Osteocyte (in vitro differentiated cells): ENCODE measurements at regions not wholly inside any gene's neighbourhood (a gene's known extent, or its start where the extent isn't known, plus 50 kb on each side); places are given as distances from the start of the nearest gene placed in this dataset.

Experiments
- DNase-seq: peaks from one replicate; pipeline ENCODE4 v3.0.0; 2021; ENCODE audit warnings: mixed read lengths; ENCODE audit not compliant: unreplicated experiment; ENCODE audit errors: extremely low spot score
- H3K27ac Mint-ChIP-seq: one replicate; pipeline ENCODE4 v1.8.0; 2021; ENCODE audit warnings: mild to moderate bottlenecking, mixed read lengths; ENCODE audit not compliant: unreplicated experiment
- H3K27me3 Mint-ChIP-seq: one replicate; pipeline ENCODE4 v1.8.0; 2021; ENCODE audit warnings: mixed read lengths; ENCODE audit not compliant: unreplicated experiment
- H3K36me3 Mint-ChIP-seq: one replicate; pipeline ENCODE4 v1.8.0; 2021; ENCODE audit warnings: mixed read lengths; ENCODE audit not compliant: unreplicated experiment
- H3K4me1 Mint-ChIP-seq: one replicate; pipeline ENCODE4 v1.8.0; 2021; ENCODE audit warnings: mixed read lengths; ENCODE audit not compliant: unreplicated experiment
- H3K4me3 Mint-ChIP-seq: one replicate; pipeline ENCODE4 v1.8.0; 2021; ENCODE audit warnings: mild to moderate bottlenecking, moderate library complexity, mixed read lengths; ENCODE audit not compliant: unreplicated experiment
- H3K9me3 Mint-ChIP-seq: one replicate; pipeline ENCODE4 v1.8.0; 2021; ENCODE audit warnings: mixed read lengths; ENCODE audit not compliant: unreplicated experiment
- CTCF ChIP-seq: fragments of 200-600 bp; sonication (generic); IDR thresholded peaks from 2 replicates; pipeline ENCODE4 v1.5.0; 2021; ENCODE audit warnings: antibody characterized with exemption, mild to moderate bottlenecking, moderate library complexity

GRCh38 chr2:148578493-148578884 is 66.1 kb upstream of the EPC2 start:
- no peak overlapping the region for H3K4me3 Mint-ChIP-seq
- no peak for TF ChIP-seq CTCF
- peaks cover 17% of the 10 kb centered on the region for H3K4me1 Mint-ChIP-seq
- no peaks in the 10 kb centered on the region for H3K36me3 Mint-ChIP-seq
- no peak overlapping the region for H3K27ac Mint-ChIP-seq
- H3K9me3 Mint-ChIP-seq: no peaks in the 10 kb centered on the region
- DNase-seq: no peak
- peaks cover 15% of the 10 kb centered on the region for H3K27me3 Mint-ChIP-seq

- no peak overlapping the region for H3K4me3 Mint-ChIP-seq
- DNase-seq: no peak
- peak overlapping the region; percentile 68 for H3K27ac Mint-ChIP-seq
- H3K9me3 Mint-ChIP-seq: no peaks in the 10 kb centered on the region
- TF ChIP-seq CTCF: no peak
- H3K27me3 Mint-ChIP-seq: peaks cover 4% of the 10 kb centered on the region
- no peaks in the 10 kb centered on the region for H3K36me3 Mint-ChIP-seq
- peaks cover 17% of the 10 kb centered on the region for H3K4me1 Mint-ChIP-seq
Measured at GRCh38 chr2:148582679-148583511, 61.7 kb upstream of the EPC2 start.

GRCh38 chr2:148585696-148586095 is 58.9 kb upstream of the EPC2 start:
- Mint-ChIP-seq H3K36me3 (no peaks in the 10 kb centered on the region), H3K27ac (no peak overlapping the region), H3K9me3 (no peaks in the 10 kb centered on the region), H3K27me3 (no peaks in the 10 kb centered on the region), H3K4me1 (peaks cover 17% of the 10 kb centered on the region), H3K4me3 (no peak overlapping the region)
- no peak for TF ChIP-seq CTCF
- no peak for DNase-seq

DNA sequence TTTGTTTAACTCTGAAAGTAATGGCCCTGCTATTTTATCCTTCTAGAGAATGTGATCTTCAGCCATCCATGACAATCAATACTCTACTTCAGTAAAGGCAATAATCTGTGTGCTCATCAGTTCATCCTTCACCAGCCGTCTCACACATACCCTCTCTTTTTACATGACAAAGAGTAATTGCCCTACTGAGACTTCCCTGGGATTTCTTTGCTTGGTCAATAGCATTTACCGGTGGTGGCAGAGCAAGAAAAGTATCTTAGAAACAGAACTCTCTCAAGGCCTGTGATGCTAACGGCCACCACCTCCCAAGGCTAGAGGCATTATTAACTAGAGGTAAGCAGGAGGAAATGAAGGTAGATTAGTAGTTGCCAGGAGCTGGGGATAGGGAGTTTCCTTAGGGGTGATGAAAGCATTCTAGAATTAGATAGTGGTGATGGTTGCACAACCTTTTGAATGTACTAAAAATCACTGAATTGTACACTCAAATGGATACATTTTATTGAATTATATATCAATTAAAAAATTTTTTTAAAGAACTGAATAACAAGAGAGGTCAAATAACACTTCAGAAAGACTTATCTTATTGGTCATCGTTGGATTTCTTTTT is 57.9 kb upstream of the EPC2 start:
- Mint-ChIP-seq H3K27me3 (no peaks in the 10 kb centered on the region), H3K4me1 (peaks cover 17% of the 10 kb centered on the region), H3K27ac (no peak overlapping the region), H3K36me3 (no peaks in the 10 kb centered on the region), H3K4me3 (no peak overlapping the region), H3K9me3 (no peaks in the 10 kb centered on the region)
- DNase-seq: no peak
- TF ChIP-seq CTCF: no peak

DNA sequence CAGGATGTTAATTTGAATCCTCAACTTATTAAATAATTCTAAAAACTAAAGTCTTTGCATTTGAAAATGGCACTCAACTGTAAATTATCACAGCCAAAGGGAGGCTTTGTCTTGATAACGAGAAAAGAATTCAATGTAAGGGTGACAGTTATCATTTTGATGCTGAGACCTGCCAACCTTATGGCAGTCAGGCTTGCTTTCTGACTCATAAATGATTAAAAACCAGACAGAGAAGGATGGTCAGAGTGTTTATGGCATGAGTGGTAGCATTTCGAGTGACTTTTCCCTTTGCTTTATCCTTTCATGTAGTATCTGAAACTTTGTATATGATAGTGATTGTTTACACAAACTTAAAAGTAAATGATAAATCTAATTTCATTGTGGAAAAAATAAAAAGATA is 53.9 kb upstream of the EPC2 start:
- Mint-ChIP-seq H3K4me3 (no peak overlapping the region), H3K27ac (no peak overlapping the region), H3K27me3 (no peaks in the 10 kb centered on the region), H3K9me3 (no peaks in the 10 kb centered on the region), H3K36me3 (no peaks in the 10 kb centered on the region), H3K4me1 (no peaks in the 10 kb centered on the region)
- DNase-seq: no peak
- no peak for TF ChIP-seq CTCF
